ENCODE measurements at regions not wholly inside any gene's neighbourhood (a gene's known extent, or its start where the extent isn't known, plus 50 kb on each side); places are given as distances from the start of the nearest gene placed in this dataset.

DNA sequence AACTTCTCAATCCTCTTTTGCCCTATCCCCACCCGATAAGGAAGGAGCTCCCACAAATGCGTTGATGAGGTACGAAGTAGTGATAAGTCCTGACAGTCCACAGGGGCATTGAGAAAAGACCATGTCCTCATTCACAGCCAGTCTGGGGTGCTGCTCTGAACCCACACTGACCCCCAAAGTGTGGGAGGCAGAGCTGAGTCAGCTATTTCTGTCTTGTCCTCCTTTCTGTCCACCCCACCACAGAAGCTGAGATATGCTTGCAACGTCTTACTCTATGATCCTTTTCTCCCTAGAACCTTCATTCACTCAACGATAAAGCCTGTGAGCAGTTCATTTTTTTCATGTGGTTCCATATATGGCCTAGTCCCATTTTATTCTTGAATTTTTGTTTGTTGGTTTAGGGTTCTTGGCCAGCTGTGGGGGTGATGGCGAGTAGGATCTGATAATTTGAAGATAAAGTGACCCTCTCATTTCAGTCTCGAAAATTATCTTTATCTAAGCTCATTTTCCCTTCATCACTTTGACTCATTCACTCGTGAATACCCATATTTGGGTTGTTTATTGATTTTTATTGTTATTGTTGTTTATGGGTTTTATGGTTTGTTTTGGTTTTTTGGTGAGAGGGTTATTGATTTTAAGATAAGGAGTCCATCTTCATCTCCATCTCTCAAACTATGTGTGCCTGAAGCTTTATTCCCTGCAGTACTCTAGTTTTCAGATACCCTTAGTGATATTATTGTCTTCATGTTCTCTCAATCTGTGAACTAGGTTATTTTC lies 58.5 kb upstream of the ZNF366 start:
- TF ChIP-seq POLR2A (IDR thresholded peaks at IDR 0.05), result no peak
- no peak for TF ChIP-seq CTCF (IDR thresholded peaks at IDR 0.05)

All from suprapubic skin (tissue), 3 donors.